IMR-90 (cell line): ENCODE measurements at regions not wholly inside any gene's neighbourhood (a gene's known extent, or its start where the extent isn't known, plus 50 kb on each side); places are given as distances from the start of the nearest gene placed in this dataset.

ENCODE experiments used
- ATAC-seq: fragments of 200-7000 bp; cut with Tn5 transposase; 2 replicates; pipeline ENCODE4 v1.9.1; 2020; ENCODE audit warnings: low read depth, mild to moderate bottlenecking, moderate library complexity
- BruUV-seq: library from RNA; stranded (reverse); fragments of 400-500 nt; replicated peaks from 2 replicates; lab custom pipeline; 2021; lab: Mats Ljungman, UMichigan
- CTCF ChIA-PET: fragments of 300-600 bp; formaldehyde crosslinking; extraction: SDS; loops from one replicate; lab custom pipeline; 2021; ENCODE audit warnings: antibody characterized with exemption; lab: Yijun Ruan, JAX
- POLR2A ChIA-PET: fragments of 300-600 bp; sonication (Branson Sonifier 250); formaldehyde crosslinking; loops from one replicate; lab custom pipeline; 2022; ENCODE audit warnings: antibody characterized with exemption; ENCODE audit not compliant: unreplicated experiment; lab: Charles Lee
- DNase-seq: peaks from one replicate; pipeline ENCODE4 v3.0.0; 2013
- H2AFZ ChIP-seq: replicated peaks from 2 replicates; pipeline ENCODE3; 2013; ENCODE audit warnings: low read length, mild to moderate bottlenecking; ENCODE audit not compliant: poor library complexity
- H2AK5ac ChIP-seq: 2 replicates; pipeline ENCODE4 v1.6.1; 2013; ENCODE audit warnings: low read depth, low read length, inconsistent platforms
- H2AK9ac ChIP-seq: replicated peaks from 2 replicates; pipeline ENCODE3; 2013; ENCODE audit warnings: mild to moderate bottlenecking, low read depth, low read length, moderate library complexity; ENCODE audit not compliant: poor library complexity
- H2BK120ac ChIP-seq: 2 replicates; pipeline ENCODE4 v1.6.1; 2013; ENCODE audit warnings: low read depth, low read length, inconsistent platforms
- H2BK15ac ChIP-seq: 3 replicates; pipeline ENCODE4 v1.6.1; 2013; ENCODE audit warnings: low read depth, low read length, inconsistent platforms
- H2BK20ac ChIP-seq: 2 replicates; pipeline ENCODE4 v1.6.1; 2013; ENCODE audit warnings: low read depth, mild to moderate bottlenecking, inconsistent platforms, low read length, moderate library complexity
- H2BK5ac ChIP-seq: 2 replicates; pipeline ENCODE4 v1.6.1; 2013; ENCODE audit warnings: mild to moderate bottlenecking, low read depth, low read length, inconsistent platforms; ENCODE audit not compliant: poor library complexity, severe bottlenecking
- H3K14ac ChIP-seq: replicated peaks from 2 replicates; pipeline ENCODE4 v1.6.1; 2013; ENCODE audit warnings: low read depth, low read length, inconsistent platforms
- H3K18ac ChIP-seq: 2 replicates; pipeline ENCODE4 v1.6.1; 2013; ENCODE audit warnings: low read depth, low read length, control low read depth
- H3K23ac ChIP-seq: 2 replicates; pipeline ENCODE4 v1.6.1; 2013; ENCODE audit warnings: low read depth, low read length, inconsistent platforms
- H3K27ac ChIP-seq: 2 replicates; pipeline ENCODE4 v1.5.1; 2013; ENCODE audit warnings: mild to moderate bottlenecking, control low read depth, low read length; ENCODE audit not compliant: insufficient read depth
- H3K27me3 ChIP-seq: 2 replicates; pipeline ENCODE4 v1.6.1; 2013; ENCODE audit warnings: low read length; ENCODE audit not compliant: control insufficient read depth, insufficient read depth
- H3K36me3 ChIP-seq: 2 replicates; pipeline ENCODE4 v1.6.1; 2013; ENCODE audit warnings: low read length, mixed read lengths; ENCODE audit not compliant: control insufficient read depth, insufficient read depth
- H3K4ac ChIP-seq: 2 replicates; pipeline ENCODE4 v1.6.1; 2013; ENCODE audit warnings: low read depth, low read length, inconsistent platforms
- H3K4me1 ChIP-seq: 2 replicates; pipeline ENCODE4 v1.6.1; 2013; ENCODE audit warnings: low read length, mixed read lengths; ENCODE audit not compliant: control insufficient read depth, insufficient read depth
- H3K4me2 ChIP-seq: 2 replicates; pipeline ENCODE4 v1.6.1; 2013; ENCODE audit warnings: low read depth, mild to moderate bottlenecking, control low read depth, low read length, moderate library complexity
- H3K4me3 ChIP-seq: 2 replicates; pipeline ENCODE4 v1.5.1; 2013; ENCODE audit warnings: low read depth, mild to moderate bottlenecking, control low read depth, low read length, moderate library complexity; ENCODE audit not compliant: insufficient read depth
- H3K56ac ChIP-seq: 2 replicates; pipeline ENCODE4 v1.6.1; 2013; ENCODE audit warnings: low read length, inconsistent platforms; ENCODE audit not compliant: insufficient read depth; ENCODE audit errors: extremely low read depth
- H3K79me1 ChIP-seq, 2 experiments: 2 replicates each; pipeline ENCODE4 v1.6.1; 2013; ENCODE audit warnings: low read length in 2 of 2, inconsistent platforms in 1 of 2, low read depth in 1 of 2
- H3K9ac ChIP-seq: 2 replicates; pipeline ENCODE4 v1.6.1; 2013; ENCODE audit warnings: low read depth, low read length, control low read depth
- H3K9me1 ChIP-seq: 2 replicates; pipeline ENCODE4 v1.6.1; 2013; ENCODE audit warnings: low read length, inconsistent platforms; ENCODE audit not compliant: insufficient read depth
- H3K9me3 ChIP-seq: 2 replicates; pipeline ENCODE4 v1.6.1; 2013; ENCODE audit warnings: low read length; ENCODE audit not compliant: control insufficient read depth, insufficient read depth
- H4K20me1 ChIP-seq: 2 replicates; pipeline ENCODE4 v1.6.1; 2013; ENCODE audit warnings: low read length, inconsistent platforms; ENCODE audit not compliant: insufficient read depth
- H4K5ac ChIP-seq: 2 replicates; pipeline ENCODE4 v1.6.1; 2013; ENCODE audit warnings: mild to moderate bottlenecking, low read depth, low read length, control low read depth
- H4K8ac ChIP-seq, 2 experiments: 2 replicates each; pipeline ENCODE4 v1.6.1; 2013; ENCODE audit warnings: low read depth in 2 of 2, low read length in 2 of 2, control low read depth in 1 of 2, inconsistent platforms in 1 of 2
- H4K91ac ChIP-seq: 2 replicates; pipeline ENCODE4 v1.6.1; 2013; ENCODE audit warnings: low read depth, low read length, inconsistent platforms; ENCODE audit not compliant: insufficient read depth
- BHLHE40 ChIP-seq: fragments of 150-350 bp; IDR thresholded peaks from 2 replicates; pipeline ENCODE4 v1.6.1; 2016; ENCODE audit warnings: mild to moderate bottlenecking, low read depth, low read length
- CEBPB ChIP-seq: IDR thresholded peaks from 2 replicates; pipeline ENCODE4 v1.6.1; 2012; ENCODE audit warnings: low read depth, low read length, improper control_type of control experiment
- FOS ChIP-seq: fragments of 150-350 bp; IDR thresholded peaks from 2 replicates; pipeline ENCODE4 v1.6.1; 2016; ENCODE audit warnings: low read depth, low read length
- RFX5 ChIP-seq: IDR thresholded peaks from 2 replicates; pipeline ENCODE4 v1.8.0; 2012; ENCODE audit warnings: low read depth, mild to moderate bottlenecking, low read length, moderate library complexity
- WGBS, 2 experiments: methylation state at CpG; one replicate each; pipeline versions ENCODE4 v1.1.5 to v1.1.7; 2013; ENCODE audit warnings: missing lambda C conversion rate in 2 of 2; ENCODE audit not compliant: insufficient read length in 1 of 2; ENCODE audit errors: extremely low coverage in 2 of 2; 5-methylcytosine and 5-hydroxymethylcytosine counted together
- dilution Hi-C: fragments of 300-500 bp; cut with HindIII; formaldehyde crosslinking; loops from one replicate; pipeline ENCODE4 v1.14.3; 2018; ENCODE audit warnings: low sequenced_read_pairs; ENCODE audit not compliant: unreplicated experiment
- in situ Hi-C: fragments of 300-500 bp; cut with MboI; formaldehyde crosslinking; loops from 3 replicates; pipeline ENCODE4 v1.14.3; 2019; ENCODE audit warnings: low sequenced_read_pairs, inconsistent platforms, mixed read lengths
- intact Hi-C: fragments of 100-400 bp; cut with micrococcal nuclease; formaldehyde crosslinking; loops from 2 replicates; pipeline ENCODE4 v1.10.0; 2022

GRCh38 chr20:48287021-48287494 lies 501.8 kb upstream of the SULF2 start:
- TF ChIP-seq RFX5: no peak
- TF ChIP-seq FOS: no peak
- TF ChIP-seq CEBPB: no peak
- no peak for TF ChIP-seq BHLHE40
- Histone ChIP-seq H3K56ac (no peak overlapping the region), H3K4me2 (no peak overlapping the region), H4K20me1 (no peaks in the 10 kb centered on the region), H3K9me1 (no peaks in the 10 kb centered on the region), H4K5ac (no peak overlapping the region), H3K27ac (no peak overlapping the region), H3K4ac (no peak overlapping the region; the same call in 1 of the 2 replicates), H2BK15ac (no peak overlapping the region), H2AFZ (peak overlapping the region; percentile 60), H2AK9ac (no peak overlapping the region), H3K4me3 (no peak overlapping the region), H3K14ac (no peak overlapping the region), H4K8ac (no peak overlapping the region), H2BK5ac (no peak overlapping the region), H3K18ac (peak overlapping the region; percentile 20; the same call in 1 of the 2 replicates), H3K79me1 (no peaks in the 10 kb centered on the region), H2BK20ac (no peak overlapping the region), H3K9me3 (no peaks in the 10 kb centered on the region), H3K9ac (no peak overlapping the region), H2AK5ac (no peak overlapping the region), H4K91ac (no peak overlapping the region), H3K27me3 (peaks cover 4% of the 10 kb centered on the region; the same call in 1 of the 2 replicates), H3K23ac (no peak overlapping the region; the same call in 1 of the 2 replicates), H2BK120ac (0 out of 2 replicates have a peak overlapping the region, but pooled peaks have one; percentile 5), H3K36me3 (no peaks in the 10 kb centered on the region), H3K4me1 (peaks cover 4% of the 10 kb centered on the region)
- ATAC-seq (peak; percentile 35), DNase-seq (no peak)
- dilution Hi-C loops (no loop called here), intact Hi-C loops (no loop called here), in situ Hi-C loops (loop anchor here (25.0 kb wide), 1 partner anchor 625 kb away; the partner anchor contains the start of gene ARFGEF2)
- no TSS peak for BruUV-seq
- ChIA-PET CTCF (interaction anchor here (0.6 to 1.2 kb wide), 2 partner anchors 9 to 68 kb away, joined by 3 to 4 read pairs; no protein-coding TSS in a partner anchor), POLR2A (no interaction called here)
- 8% methylated on average over 2 of the region's 7 CpGs; no CpG with 5 or more reads in 1 of the 2 experiments for WGBS, 2 experiments
